Body of pancreas (tissue), 4 donors: ENCODE measurements at regions not wholly inside any gene's neighbourhood (a gene's known extent, or its start where the extent isn't known, plus 50 kb on each side); places are given as distances from the start of the nearest gene placed in this dataset.
A peak's percentile ranks its signal among the peaks of the same experiment; 100 is the strongest.

ENCODE experiments used
- ATAC-seq: fragments of 150-250 bp; one replicate; pipeline ENCODE4 v1.9.1; 2016
- DNase-seq, 4 donors: peaks; one replicate each; pipeline ENCODE4 v3.0.0-alpha.2; 2019
- H3K27ac ChIP-seq, 4 donors: fragments of 200-600 bp; sonication (generic); 1 replicate in 3 of 4; 2 replicates in 1 of 4; pipeline versions ENCODE4 v1.5.1 to v1.6.1; 2016 to 2019; ENCODE audit warnings: mild to moderate bottlenecking in 1 of 4, mixed read lengths in 1 of 4, moderate library complexity in 1 of 4
- H3K27me3 ChIP-seq, 2 donors: fragments of 200-600 bp; sonication (generic); one replicate each; pipeline ENCODE4 v1.6.0; 2016; ENCODE audit warnings: mild to moderate bottlenecking in 1 of 2
- H3K36me3 ChIP-seq, 2 donors: fragments of 200-600 bp; sonication (generic); replicated peaks in 1 of 2; 2 replicates each; pipeline ENCODE4 v1.5.1; 2016; ENCODE audit warnings: low read depth in 2 of 2; ENCODE audit not compliant: insufficient read depth in 1 of 2
- H3K4me1 ChIP-seq: fragments of 200-600 bp; sonication (generic); one replicate; pipeline ENCODE4 v1.6.0; 2016
- H3K4me3 ChIP-seq, 2 donors: fragments of 200-600 bp; sonication (generic); 1 replicate in 1 of 2; 2 replicates in 1 of 2; pipeline ENCODE4 v1.5.1; 2016 to 2019
- H3K9me3 ChIP-seq, 3 donors: fragments of 200-600 bp; sonication (generic); 1 replicate in 2 of 3; 2 replicates in 1 of 3; pipeline ENCODE4 v1.5.1; 2016
- CTCF ChIP-seq, 7 experiments: fragments of 450-650 bp in 4 of 7; fragments of 200-600 bp in 3 of 7; sonication (generic) in 3 of 7; IDR thresholded peaks; one replicate each; pipeline ENCODE4 v1.5.1; 2016 to 2019; ENCODE audit warnings: antibody characterized with exemption in 7 of 7
- POLR2A ChIP-seq, 3 donors: fragments of 450-650 bp; IDR thresholded peaks; one replicate each; pipeline ENCODE4 v1.6.1; 2016; ENCODE audit warnings: antibody characterized with exemption in 3 of 3, mild to moderate bottlenecking in 2 of 3
- WGBS, 2 donors: methylation state at CpG; one replicate each; pipeline ENCODE4 v1.1.5; 2017; 5-methylcytosine and 5-hydroxymethylcytosine counted together
- intact Hi-C: fragments of 100-400 bp; cut with DNase I; formaldehyde crosslinking; loops from one replicate; pipeline ENCODE4 v1.15.1; 2023

- no peak for TF ChIP-seq CTCF (IDR thresholded peaks at IDR 0.05)
- TF ChIP-seq POLR2A (IDR thresholded peaks at IDR 0.05) = no peak
- 70 to 84% methylated on average over 4 to 5 of the region's 5 CpGs for WGBS, 2 donors
- intact Hi-C loops = no loop called here
- DNase-seq = no peak
- Histone ChIP-seq H3K4me1 (peaks cover 13% of the 10 kb centered on the region), H3K27me3 (no peaks in the 10 kb centered on the region), H3K4me3 (no peak overlapping the region), H3K27ac (no peak overlapping the region), H3K36me3 (no peaks in the 10 kb centered on the region), H3K9me3 (no peaks in the 10 kb centered on the region)
- ATAC-seq = no peak
Observed at GRCh38 chrX:6383917-6384316, 151.0 kb downstream of the VCX3A start.

- WGBS, 2 donors = 56 to 60% methylated on average over 3 of the region's 3 CpGs
- TF ChIP-seq POLR2A (IDR thresholded peaks at IDR 0.05) = no peak
- no peak for TF ChIP-seq CTCF (IDR thresholded peaks at IDR 0.05)
- intact Hi-C loops = no loop called here
- DNase-seq (no peak), ATAC-seq (no peak)
- Histone ChIP-seq H3K27ac (no peak overlapping the region), H3K4me3 (no peak overlapping the region), H3K4me1 (peaks cover 13% of the 10 kb centered on the region), H3K36me3 (no peaks in the 10 kb centered on the region), H3K27me3 (no peaks in the 10 kb centered on the region), H3K9me3 (no peaks in the 10 kb centered on the region)
Observed at GRCh38 chrX:6383488-6383887, 151.4 kb downstream of the VCX3A start.

- intact Hi-C loops = no loop called here
- peak; percentile 64 for ATAC-seq
- peaks cover 13% of the 10 kb centered on the region for H3K4me1 ChIP-seq
Observed at GRCh38 chrX:6382284-6382683, 152.6 kb downstream of the VCX3A start.

GRCh38 chrX:6377103-6377764 lies 148.6 kb upstream of the NLGN4X start:
- Histone ChIP-seq H3K27me3 (no peaks in the 10 kb centered on the region), H3K9me3 (no peaks in the 10 kb centered on the region), H3K27ac (no peak overlapping the region), H3K4me1 (peaks cover 4% of the 10 kb centered on the region), H3K4me3 (no peak overlapping the region), H3K36me3 (no peaks in the 10 kb centered on the region)
- no peak for TF ChIP-seq CTCF (IDR thresholded peaks at IDR 0.05)
- TF ChIP-seq POLR2A (IDR thresholded peaks at IDR 0.05) = no peak
- DNase-seq (no peak), ATAC-seq (no peak)
- WGBS, 2 donors = 44 to 55% methylated on average over 3 of the region's 3 CpGs
- intact Hi-C loops = no loop called here

More at GRCh38 chrX:6382284-6382683, 152.6 kb downstream of the VCX3A start:
- DNase-seq = peak in 3 of 4 donors; percentile 11 to 15 (median 14)
- Histone ChIP-seq H3K27me3 (no peaks in the 10 kb centered on the region), H3K9me3 (no peaks in the 10 kb centered on the region), H3K36me3 (no peaks in the 10 kb centered on the region), H3K27ac (no peak overlapping the region), H3K4me3 (no peak overlapping the region)
- WGBS, 2 donors = 9 to 24% methylated on average over 9 of the region's 9 CpGs
- TF ChIP-seq POLR2A (IDR thresholded peaks at IDR 0.05) = no peak
- no peak for TF ChIP-seq CTCF (IDR thresholded peaks at IDR 0.05)

GRCh38 chrX:6374556-6374955 lies 145.9 kb upstream of the NLGN4X start:
- 57 to 58% methylated on average over 10 of the region's 10 CpGs for WGBS, 2 donors
- ATAC-seq = no peak
- H3K27me3 ChIP-seq = no peaks in the 10 kb centered on the region
- H3K9me3 ChIP-seq = no peaks in the 10 kb centered on the region
- H3K4me3 ChIP-seq = no peak overlapping the region
- TF ChIP-seq CTCF (IDR thresholded peaks at IDR 0.05) (no peak), POLR2A (IDR thresholded peaks at IDR 0.05) (no peak)
- H3K4me1 ChIP-seq = no peaks in the 10 kb centered on the region
- H3K27ac ChIP-seq = no peak overlapping the region
- intact Hi-C loops = no loop called here
- DNase-seq = no peak
- H3K36me3 ChIP-seq = no peaks in the 10 kb centered on the region
